ENCODE measurements at regions not wholly inside any gene's neighbourhood (a gene's known extent, or its start where the extent isn't known, plus 50 kb on each side); places are given as distances from the start of the nearest gene placed in this dataset.

- peak; percentile 89 for TF ChIP-seq PAX5 (IDR thresholded peaks at IDR 0.05; ENCODE audit: borderline replicate concordance, low read depth, low read length)
- peak; percentile 99 to 100 for TF ChIP-seq EP300 (IDR thresholded peaks at IDR 0.05; ENCODE audit: borderline replicate concordance in 1 of 2, control insufficient read depth in 1 of 2, low read depth in 2 of 2, low read length in 2 of 2)
- peak; percentile 99 for TF ChIP-seq RUNX3 (IDR thresholded peaks at IDR 0.05; ENCODE audit: low read length)
- peak; percentile 75 for TF ChIP-seq SP1 (IDR thresholded peaks at IDR 0.05; ENCODE audit: low read depth, low read length)
- peak; percentile 81 for TF ChIP-seq NR2C1 (IDR thresholded peaks at IDR 0.05)
- peak; percentile 60 for TF ChIP-seq ELK1 (IDR thresholded peaks at IDR 0.05; ENCODE audit: low read depth, low read length)
- no peak for TF ChIP-seq NFYB (IDR thresholded peaks at IDR 0.05; ENCODE audit: insufficient read depth, low read depth, low read length)
- TF ChIP-seq SMC3 (IDR thresholded peaks at IDR 0.05; ENCODE audit: borderline replicate concordance, low read length), result peak; percentile 22; the same call in 1 of the 2 replicates
- no peak for TF ChIP-seq IRF5 (IDR thresholded peaks at IDR 0.05; ENCODE audit: borderline replicate concordance)
- peak; percentile 98 for TF ChIP-seq RELB (IDR thresholded peaks at IDR 0.05; ENCODE audit: low read depth)
- peak; percentile 7; the same call in 1 of the 2 replicates for TF ChIP-seq ZSCAN29 (IDR thresholded peaks at IDR 0.05)
- TF ChIP-seq MAX (IDR thresholded peaks at IDR 0.05; ENCODE audit: low read depth, low read length), result peak; percentile 79
- TF ChIP-seq BCLAF1 (IDR thresholded peaks at IDR 0.05), result no peak
- no peak for TF ChIP-seq SMAD5 (IDR thresholded peaks at IDR 0.05; ENCODE audit: low read depth)
- TF ChIP-seq CEBPB (IDR thresholded peaks at IDR 0.05; ENCODE audit: borderline replicate concordance in 1 of 2, low read depth in 2 of 2, low read length in 2 of 2), result peak in 1 of 2 experiments; percentile 92; a peak in 2 of 4 replicates
- TF ChIP-seq ATF2 (IDR thresholded peaks at IDR 0.05; ENCODE audit: low read length), result peak; percentile 99
Measured at GRCh38 chr7:41881331-41882130, 178.6 kb upstream of the INHBA start (continued).
